Midbrain (tissue), 1 donor: ENCODE measurements at regions not wholly inside any gene's neighbourhood (a gene's known extent, or its start where the extent isn't known, plus 50 kb on each side); places are given as distances from the start of the nearest gene placed in this dataset.

Experiments used
- DNase-seq: peaks from one replicate; lab custom pipeline; 2025; lab: John Stamatoyannopoulos, UW

DNA sequence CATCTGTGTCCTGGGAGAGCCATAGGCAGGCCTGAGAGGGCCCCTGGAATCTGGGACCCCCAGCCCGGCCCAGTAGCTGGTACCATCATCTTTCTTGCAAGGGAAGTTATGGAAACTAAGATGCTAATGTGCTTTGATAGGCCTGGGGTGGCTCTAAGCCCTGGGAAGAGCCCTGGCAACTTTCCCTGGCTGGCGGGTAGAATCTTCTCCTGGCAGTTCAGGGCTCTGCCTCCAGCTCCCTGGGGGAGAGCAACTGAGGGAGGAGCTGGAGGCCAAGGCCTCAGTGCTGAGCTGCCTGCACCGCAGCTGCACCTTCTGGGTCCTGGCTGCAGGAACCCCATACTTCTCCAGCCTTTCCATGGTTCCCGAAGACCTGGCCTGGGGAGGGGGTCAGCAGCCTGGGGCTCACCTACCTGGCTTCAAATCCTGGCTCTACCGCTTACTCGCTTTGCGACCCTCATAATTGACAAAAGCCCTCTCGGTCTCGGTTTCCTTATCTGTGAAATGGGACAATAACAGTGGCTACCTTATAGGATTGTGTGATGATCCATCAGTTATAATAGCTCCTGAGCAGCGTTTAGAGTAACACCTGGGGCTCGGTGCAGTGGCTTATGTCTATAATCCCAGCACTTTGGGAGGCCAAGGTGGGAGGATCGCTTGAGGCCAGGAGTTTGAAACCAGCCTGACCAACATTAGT, 333.7 kb downstream of the SEC14L1 start:
- DNase-seq = no peak

DNA sequence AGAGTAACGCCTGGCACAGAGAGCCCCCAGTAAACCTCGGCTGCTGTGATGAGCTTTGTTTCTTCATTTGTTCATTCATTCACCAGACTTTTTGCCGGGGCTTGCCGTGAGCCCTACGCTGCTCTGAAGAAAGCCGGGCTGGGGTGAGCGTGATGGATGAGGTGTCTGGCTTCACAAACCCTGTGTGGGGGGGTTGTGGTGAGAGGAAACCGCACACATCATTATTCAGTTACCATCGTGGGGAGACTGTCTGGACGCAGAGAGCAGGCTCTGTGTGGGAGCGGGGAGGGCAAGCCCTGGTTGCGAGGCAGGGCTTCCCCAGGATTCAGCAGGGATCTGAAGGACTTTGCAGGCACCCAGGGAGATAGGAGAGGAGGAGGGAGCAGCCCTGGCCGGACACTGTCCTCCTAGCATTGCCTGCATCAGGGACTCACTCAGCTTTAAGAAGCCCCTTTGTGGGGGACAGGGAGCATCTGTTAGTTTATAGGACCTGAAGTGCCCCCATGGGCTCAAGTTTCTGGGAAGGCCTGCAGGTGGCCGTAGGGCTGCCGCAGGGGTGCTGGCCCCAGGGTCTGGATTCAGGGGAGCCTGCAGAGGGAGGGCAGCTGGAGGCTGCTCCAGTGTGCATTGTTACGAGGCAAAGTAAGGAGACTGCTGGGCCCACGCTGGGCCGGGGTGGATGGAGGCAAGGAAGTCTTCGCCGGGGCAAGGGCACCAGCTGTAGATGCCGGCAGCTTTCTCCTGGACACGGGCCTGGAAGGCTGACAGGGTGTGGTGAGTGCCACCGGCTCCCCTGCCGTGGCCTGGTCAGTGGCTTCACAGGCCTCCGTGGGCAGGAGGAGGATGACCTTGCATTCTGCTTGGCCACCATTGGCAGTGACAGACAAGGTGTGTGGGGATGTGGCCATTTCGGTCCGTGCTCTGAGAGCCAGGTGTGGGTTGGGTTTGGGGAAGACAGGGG, 334.5 kb downstream of the SEC14L1 start:
- DNase-seq = no peak

DNA sequence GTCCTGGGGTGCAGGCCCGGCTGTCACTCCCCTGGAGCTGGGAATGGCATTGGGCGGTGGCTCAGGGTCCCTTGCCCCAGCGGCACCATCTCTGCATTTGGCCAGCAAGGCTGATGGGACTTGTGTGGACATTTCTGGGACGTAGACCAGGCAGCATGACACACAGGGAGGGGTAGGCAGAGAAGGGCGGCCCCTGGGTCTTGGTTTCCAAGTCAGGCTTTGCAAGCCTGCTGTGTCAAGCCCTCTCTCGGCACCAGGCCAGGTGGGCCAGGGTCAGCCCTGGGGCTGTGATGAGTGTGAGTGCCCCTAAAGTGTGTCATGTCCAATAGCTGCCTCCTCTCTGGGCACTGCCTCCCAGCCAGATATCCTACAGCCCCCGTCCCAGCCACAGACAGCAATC, 335.2 kb downstream of the SEC14L1 start:
- no peak for DNase-seq

DNA sequence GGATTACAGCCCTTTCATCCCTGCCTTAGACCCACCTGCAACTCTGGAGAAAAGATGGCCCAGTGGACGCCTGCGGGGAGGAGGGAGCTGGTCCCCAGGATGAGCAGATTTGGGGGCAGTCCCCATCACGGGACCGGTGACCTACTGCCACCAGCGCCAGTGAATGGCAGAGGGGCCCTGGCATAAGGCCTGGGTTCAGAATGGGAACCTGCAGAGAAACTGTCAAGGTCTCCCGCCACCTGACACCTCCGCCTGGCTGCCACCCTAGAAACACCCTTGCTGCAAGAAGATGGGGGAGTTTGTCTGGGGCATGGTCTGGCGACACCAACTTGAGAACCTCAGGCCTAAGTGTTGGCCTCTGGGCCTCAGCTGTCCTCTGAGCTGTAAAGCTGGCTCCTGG, 335.7 kb downstream of the SEC14L1 start:
- DNase-seq = no peak

DNA sequence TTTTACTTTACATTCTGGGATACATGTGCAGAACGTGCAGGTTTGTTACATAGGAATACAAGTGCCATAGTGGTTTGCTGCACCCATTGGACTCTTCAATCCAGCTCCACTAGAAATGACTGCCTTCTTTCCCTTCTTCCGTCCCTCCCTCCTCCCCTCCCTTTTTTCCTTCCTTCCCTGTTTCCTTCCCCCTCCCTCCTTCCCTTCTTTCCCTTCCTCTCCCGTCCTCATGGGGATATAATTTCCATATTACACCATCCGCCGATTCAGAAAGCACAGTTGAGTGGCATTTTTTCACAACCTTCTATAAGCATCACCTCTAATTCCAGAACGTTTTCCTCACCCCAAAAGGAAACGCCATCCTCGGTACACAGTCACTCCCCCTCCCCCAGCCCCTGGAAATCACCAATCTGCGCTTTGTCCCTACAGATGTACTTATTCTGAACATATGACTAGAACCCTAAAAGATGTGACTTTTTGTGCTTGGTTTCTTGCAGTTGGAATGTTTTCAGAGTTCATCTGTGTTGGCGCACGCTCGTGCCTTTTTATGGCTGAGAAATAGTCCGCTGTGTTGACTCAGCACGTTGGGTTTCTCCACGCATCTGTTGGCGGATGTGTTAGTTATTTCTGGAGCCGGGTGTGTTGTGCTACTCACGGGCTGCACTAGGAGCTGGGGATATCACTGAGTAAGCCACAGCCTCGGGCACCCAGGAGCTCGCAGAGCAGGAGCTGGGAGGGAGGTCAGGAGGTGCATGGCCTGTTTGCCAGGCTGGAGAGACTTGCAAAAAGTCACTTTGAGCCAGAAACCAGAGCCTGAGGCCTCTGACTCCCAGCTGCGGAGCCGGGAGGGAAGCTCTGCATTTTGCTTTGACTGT, 336.4 kb downstream of the SEC14L1 start:
- DNase-seq = no peak

DNA sequence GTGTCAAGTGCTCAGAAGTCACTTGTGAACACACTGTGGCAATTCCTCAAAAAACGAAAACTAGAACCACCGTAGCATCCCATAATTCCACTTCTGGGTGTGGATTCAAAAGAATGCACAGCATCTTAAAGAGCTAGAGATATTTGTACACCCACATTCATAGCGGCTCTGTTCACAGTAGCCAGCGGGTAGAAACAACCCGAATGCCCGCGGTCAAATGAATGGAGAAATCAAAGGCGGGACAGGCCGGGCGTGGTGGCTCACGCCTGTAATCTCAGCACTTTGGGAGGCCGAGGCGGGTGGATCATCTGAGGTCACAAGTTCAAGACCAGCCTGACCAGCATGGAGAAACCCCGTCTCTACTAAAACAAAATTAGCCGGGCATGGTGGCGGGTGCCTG, 337.5 kb downstream of the SEC14L1 start:
- no peak for DNase-seq

DNA sequence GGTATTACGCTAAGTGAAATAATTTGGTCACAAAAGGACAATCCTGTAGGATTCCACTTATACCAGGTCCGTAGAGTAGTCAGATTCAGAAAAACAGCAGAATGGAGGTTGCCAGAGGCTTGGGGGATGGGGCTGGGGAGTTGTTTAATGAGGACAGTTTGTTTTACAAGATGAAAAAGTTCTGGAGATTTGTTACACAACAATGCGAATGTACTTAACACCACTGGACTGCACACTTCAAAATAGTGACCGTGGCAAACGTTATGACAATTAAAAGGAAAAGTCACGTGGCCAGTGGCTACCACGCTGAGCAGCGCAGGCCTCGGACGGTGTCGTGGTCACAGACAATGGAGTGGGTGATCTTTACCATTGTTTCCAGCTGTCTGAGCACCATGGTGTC, 338.1 kb downstream of the SEC14L1 start:
- DNase-seq = no peak

DNA sequence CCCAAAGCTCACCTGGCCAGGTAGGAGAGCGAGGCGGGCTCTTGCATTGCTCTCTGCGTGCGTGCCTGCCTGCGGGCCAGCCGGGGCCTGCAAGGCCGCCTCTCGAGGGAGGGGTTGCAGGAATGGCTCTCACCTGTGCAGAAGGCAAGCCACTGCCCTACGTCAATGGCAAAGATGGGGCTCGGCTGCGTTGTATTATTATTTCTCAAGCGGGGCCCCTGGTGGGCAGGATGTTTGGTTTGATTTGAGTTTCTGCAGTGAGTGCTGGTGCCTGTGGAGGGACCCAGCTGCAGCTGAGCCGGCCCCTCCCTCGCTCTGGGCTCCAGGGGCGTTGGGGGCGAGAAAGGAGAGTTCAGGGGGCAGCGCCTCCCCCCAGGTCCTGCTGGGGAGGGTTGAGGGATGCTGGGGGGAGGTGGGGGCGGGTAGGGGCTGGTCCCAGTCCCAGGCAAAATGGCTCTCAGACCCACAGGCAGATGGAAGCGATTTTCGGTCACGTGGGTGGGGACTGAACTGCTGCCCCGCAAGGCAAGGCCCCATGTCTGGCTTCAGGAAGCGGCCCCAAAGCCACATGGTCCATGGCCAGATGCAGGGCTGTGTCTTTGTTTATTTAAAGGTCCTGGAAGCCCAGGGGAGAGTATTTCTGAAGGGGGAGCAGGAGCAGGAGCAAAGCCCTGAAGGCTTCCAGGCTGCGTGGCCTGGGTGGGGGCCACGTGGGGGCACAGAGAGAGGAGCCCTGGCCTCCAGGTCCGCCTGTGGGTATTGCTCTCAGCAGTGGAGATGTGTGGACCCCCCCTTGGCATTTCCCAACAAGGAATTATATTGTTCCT, 338.8 kb downstream of the SEC14L1 start:
- DNase-seq = no peak

DNA sequence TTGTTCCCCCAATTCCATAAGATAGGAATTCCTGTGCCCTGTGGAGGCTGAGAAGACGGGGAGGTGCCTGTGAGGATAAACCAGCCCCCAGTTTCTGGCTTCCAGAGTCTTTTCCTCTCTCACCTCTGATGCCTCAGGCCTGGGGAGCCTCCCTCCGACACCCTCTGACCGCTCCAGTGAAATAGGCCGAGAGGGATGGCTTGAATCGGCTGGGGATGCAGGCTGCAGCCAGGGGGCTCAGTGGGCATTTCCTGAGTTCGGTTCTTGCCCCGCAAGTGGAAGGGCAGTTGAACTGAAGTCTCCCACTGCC, 339.4 kb downstream of the SEC14L1 start:
- DNase-seq = no peak

DNA sequence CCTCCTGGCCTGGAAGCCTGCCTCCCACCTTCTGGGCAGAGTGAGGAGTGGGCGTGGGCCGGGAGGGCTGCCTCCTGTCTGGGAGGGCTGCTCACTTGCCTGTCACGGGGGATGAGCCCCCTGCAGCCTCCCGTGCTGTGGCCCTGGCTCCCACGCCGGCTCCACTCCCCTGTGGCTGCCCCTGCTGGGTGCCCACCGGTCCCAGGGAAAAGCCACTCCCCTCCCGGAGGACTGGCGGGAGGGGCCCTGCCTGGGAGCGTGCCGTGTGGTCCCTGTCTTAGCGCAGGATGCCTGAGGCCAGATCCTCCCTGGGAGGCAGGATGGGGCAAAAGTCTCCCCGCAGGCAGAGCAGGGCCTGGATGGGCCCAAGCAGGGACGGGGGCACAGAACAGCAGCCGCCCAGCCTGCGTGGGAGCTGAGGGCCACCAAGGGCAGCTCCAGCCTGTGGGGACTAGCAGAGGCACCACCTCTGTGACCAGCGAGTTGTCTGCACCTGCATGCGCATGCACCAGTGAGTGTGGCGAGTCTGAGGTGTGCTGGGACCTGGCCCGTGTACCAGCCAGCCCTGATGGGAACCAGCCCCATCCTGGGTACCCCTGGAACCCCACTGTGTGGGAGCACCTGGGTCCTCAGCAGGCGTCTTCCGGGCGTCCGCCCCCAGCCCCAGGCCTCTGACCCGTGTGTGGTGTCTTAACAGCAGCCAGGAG, 339.9 kb downstream of the SEC14L1 start:
- no peak for DNase-seq

DNA sequence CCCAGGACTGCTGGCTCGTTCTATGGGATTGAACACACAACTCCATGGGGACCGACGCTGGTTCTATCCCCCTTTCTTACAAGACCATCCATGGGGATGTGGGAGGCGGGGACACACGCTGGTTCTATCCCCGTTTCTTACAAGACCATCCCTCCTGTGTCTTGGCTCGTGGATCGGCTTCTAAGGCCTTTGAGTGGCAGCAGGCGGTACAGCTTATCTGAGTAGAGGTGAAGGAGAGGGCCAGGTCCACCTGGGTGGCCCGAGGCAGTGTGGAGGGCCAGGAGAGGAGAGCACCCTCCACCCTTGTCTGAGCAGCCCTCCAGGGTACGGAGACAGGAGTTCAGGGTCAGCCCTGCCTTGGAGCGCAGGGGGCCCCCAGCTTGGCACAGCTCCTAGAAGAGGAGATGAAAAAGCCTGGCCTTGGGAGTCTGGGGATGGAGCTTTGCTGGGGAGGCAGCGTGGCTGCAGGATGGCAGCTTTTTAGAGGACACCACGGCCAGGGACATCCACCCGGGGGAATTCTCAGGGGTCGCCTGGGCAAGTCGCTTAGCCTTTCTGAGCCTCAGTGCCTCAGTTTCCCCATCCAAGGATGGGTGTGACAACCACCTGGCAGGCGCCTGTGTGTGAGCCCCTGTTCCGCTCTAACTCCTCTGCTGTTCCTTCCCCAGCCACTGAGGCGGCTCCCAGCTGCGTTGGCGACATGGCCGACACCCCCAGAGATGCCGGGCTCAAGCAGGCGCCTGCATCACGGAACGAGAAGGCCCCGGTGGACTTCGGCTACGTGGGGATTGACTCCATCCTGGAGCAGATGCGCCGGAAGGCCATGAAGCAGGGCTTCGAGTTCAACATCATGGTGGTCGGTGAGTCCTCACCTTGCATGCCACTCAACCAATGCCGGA, 341.0 kb downstream of the SEC14L1 start:
- DNase-seq = no peak

DNA sequence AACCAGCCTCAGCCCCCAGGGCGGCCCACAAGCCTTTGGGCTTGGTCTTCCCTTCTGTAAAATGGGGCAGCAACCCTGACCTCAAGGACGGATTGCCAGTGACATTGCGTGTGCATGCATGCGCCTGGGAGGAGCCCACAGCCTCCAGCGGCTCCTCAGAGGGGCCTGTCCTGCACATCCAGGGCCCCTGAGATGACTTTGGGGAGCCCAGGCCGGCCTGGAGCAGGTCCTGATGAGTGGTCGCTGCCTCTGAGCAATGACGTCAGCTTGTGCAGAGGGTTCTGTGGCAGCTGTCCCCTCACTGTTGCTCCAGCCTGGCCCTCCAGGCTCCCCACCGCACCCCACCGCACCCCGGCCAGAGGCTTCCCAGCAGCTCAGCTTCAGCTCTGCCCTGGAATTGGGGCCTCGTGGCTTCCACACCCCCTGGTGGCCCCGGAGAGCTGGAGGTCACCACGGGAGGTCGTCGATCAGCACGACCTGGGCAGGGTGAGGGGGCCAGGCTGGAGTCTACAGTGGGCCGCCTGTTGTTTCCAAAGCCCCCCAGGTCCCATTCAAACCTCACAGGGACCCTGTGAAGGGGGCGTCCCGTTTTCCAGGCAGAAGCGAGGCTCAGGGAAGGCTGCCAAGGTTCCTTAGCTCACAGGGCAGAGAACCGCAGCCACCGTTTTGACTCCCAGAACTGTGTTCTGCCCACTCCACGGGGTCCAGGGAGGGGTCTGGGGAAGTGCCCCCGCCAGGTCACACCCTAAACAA, 341.8 kb downstream of the SEC14L1 start:
- no peak for DNase-seq

DNA sequence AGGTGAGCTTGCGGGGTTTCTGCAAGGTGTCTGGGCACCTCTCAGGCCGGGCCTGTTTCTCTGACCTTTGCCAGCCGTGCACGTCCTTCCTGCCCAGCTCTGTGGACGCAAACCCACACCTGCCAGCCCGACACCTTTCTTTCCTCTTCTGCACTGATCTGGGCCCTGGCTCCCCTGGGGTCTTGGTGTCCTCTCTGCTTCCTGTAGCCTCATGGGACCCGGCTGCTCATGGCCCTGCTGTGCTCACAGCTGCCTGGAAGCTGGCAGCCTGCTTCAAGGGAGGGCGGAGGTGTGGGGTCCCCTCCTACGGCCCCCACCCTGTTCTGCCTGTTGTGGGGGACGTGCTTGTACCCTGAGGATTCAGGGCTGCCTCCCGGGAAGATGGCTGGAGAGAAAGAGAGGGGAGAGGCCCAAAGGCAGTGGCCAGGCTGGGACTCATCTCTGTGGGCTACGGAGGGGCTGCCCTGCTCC, 342.4 kb downstream of the SEC14L1 start:
- DNase-seq = no peak

DNA sequence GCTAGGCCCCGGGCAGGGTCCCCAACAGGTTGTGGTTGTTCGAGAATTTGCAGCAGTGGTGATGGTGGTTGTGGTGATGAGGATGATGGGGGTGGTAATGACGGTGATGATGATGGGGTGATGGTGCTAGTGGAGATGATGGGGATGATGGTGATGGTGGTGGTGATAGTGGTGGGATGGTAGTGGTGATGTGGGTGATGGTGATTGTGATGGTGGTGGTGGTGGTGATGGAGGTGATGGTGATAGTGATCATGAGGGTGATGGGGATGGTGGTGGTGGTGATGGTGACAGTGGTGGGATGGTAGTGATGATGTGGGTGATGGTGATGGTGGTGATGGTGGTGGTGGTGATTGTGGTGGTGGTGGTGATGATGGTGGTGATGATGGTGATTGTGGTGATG, 343.3 kb downstream of the SEC14L1 start:
- no peak for DNase-seq

DNA sequence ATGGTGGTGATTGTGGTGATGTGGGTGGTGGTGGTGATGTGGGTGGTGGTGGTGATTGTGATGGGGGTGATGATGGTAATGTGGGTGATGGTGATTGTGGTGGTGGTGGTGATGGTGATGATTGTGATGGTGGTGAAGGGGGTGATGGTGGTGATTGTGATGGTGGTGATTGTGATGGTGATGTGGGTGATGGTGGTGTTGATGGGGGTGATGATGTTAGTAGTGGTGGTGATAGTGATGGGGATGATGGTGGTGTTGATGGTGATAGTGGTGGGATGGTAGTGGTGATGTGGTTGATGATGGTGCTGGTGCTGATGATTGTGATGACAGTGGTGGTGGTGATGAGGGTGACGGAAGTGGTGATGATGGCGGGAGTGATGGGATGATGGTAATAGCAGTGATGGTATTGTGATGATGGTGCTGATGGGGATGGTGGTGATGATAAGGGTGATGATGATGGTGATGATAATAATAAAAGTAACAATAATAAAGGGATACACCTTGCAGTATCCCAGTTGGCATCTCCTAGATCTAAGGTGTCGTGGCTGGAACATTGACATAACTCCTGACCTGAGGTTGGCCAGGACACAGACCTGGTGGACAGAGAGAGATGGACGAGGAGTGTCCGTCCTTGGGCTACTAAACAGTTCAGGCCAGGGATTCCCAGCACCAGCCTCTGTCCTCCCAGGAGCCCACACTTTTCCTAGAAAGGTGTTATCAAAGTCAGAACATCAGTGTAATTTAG, 344.5 kb downstream of the SEC14L1 start:
- no peak for DNase-seq

DNA sequence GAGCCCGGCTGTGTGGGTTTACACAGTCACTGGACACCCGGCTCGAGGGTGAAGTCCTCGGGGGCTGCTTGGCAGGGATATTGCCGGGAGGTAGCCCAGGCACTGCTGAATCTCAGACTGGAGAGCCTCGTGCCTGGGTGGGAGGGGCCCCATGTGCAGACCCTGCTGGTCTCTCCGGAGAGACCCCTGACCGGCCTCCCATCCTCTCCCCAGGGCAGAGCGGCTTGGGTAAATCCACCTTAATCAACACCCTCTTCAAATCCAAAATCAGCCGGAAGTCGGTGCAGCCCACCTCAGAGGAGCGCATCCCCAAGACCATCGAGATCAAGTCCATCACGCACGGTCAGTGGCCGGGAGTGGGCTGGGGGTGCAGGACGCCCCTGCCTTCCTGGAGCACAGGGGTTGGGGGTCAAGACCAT, 346.5 kb downstream of the SEC14L1 start:
- DNase-seq = no peak

DNA sequence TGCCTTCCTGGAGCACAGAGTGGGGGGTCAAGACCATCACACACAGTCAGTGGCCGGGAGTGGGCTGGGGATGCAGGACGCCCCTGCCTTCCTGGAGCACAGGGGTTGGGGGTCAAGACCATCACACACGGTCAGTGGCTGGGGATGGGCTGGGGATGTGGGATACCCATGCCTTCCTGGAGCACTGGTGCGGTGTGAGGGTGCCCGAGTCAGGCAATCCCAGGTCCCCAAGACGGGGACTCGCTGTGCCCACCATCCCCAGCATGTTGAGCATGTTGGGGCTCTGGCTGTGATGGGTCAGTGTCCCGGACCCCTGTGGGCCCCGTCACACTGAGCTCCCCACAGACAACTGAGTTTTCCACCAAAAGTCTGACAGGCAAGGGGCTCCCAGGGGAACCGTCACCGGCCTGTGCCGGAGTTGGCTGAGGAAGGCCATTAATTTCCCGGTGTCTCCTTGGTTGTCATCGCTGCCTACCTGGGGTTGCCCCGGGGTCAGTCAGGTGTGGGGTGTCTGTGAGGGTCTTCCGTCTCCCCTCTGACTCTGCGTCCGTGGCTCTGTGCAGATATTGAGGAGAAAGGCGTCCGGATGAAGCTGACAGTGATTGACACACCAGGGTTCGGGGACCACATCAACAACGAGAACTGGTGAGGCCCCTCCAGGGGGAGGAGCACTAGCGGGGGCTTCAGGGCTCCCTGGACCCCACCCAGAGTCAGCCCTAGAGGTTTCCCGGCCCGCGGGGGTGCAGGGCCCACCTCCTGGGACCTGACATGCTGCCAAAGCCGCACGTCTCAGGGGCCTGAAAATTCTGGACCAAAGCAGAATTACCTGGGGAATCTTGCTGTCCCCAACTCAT, 347.1 kb downstream of the SEC14L1 start:
- no peak for DNase-seq
